PC-9 (cell line): ENCODE measurements at regions not wholly inside any gene's neighbourhood (a gene's known extent, or its start where the extent isn't known, plus 50 kb on each side); places are given as distances from the start of the nearest gene placed in this dataset.

ENCODE experiments used
- BruUV-seq: library from RNA; stranded (reverse); fragments of 400-500 nt; replicated peaks from 2 replicates; lab custom pipeline; 2021; lab: Mats Ljungman, UMichigan
- CTCF ChIA-PET: fragments of 300-600 bp; sonication (Branson Sonifier 250); formaldehyde crosslinking; loops from one replicate; lab custom pipeline; 2022; ENCODE audit warnings: antibody characterized with exemption; lab: Charles Lee
- POLR2A ChIA-PET: fragments of 300-600 bp; sonication (Branson Sonifier 250); formaldehyde crosslinking; loops from one replicate; lab custom pipeline; 2022; ENCODE audit warnings: antibody characterized with exemption; ENCODE audit not compliant: unreplicated experiment; lab: Charles Lee
- DNase-seq, 2 experiments: peaks; one replicate each; pipeline versions ENCODE4 v3.0.0 to v3.0.0-alpha.2; 2015 to 2022; ENCODE audit warnings: mixed read lengths in 1 of 2
- H2AFZ ChIP-seq: fragments of 200-600 bp; sonication (generic); 2 replicates; pipeline ENCODE4 v1.8.1; 2017; ENCODE audit warnings: antibody characterized with exemption
- H3F3A ChIP-seq: fragments of 200-600 bp; sonication (generic); 2 replicates; pipeline ENCODE4 v1.8.1; 2017; ENCODE audit warnings: antibody characterized with exemption, mild to moderate bottlenecking, low read depth; ENCODE audit not compliant: insufficient read depth
- H3K27ac ChIP-seq: fragments of 200-600 bp; sonication (generic); 2 replicates; pipeline ENCODE4 v1.6.1; 2016; ENCODE audit warnings: mixed run types
- H3K27me3 ChIP-seq: fragments of 200-600 bp; sonication (generic); 2 replicates; pipeline ENCODE4 v1.6.1; 2016; ENCODE audit warnings: low read depth, mixed run types; ENCODE audit not compliant: insufficient read depth
- H3K36me3 ChIP-seq: fragments of 200-600 bp; sonication (generic); 2 replicates; pipeline ENCODE4 v1.6.1; 2016; ENCODE audit warnings: low read depth, mixed run types
- H3K4me1 ChIP-seq: fragments of 200-600 bp; sonication (generic); replicated peaks from 2 replicates; pipeline ENCODE4 v1.6.1; 2016; ENCODE audit warnings: mixed run types; ENCODE audit not compliant: insufficient read depth
- H3K4me2 ChIP-seq: fragments of 200-600 bp; sonication (generic); 2 replicates; pipeline ENCODE4 v1.6.1; 2017; ENCODE audit warnings: mixed run types
- H3K4me3 ChIP-seq: fragments of 200-600 bp; sonication (generic); 2 replicates; pipeline ENCODE4 v1.6.1; 2016; ENCODE audit warnings: mixed run types
- H3K79me2 ChIP-seq: fragments of 200-600 bp; sonication (generic); 2 replicates; pipeline ENCODE4 v1.6.1; 2017; ENCODE audit warnings: low read depth, mixed run types
- H3K9me2 ChIP-seq: fragments of 200-600 bp; sonication (generic); 2 replicates; pipeline ENCODE4 v1.8.1; 2017; ENCODE audit warnings: mild to moderate bottlenecking; ENCODE audit not compliant: insufficient read depth
- H3K9me3 ChIP-seq: fragments of 200-600 bp; sonication (generic); 2 replicates; pipeline ENCODE4 v1.8.1; 2016; ENCODE audit warnings: low read depth; ENCODE audit not compliant: insufficient read depth
- H4K20me1 ChIP-seq: fragments of 200-600 bp; sonication (generic); 2 replicates; pipeline ENCODE4 v1.8.1; 2017; ENCODE audit not compliant: insufficient read depth
- EZH2 ChIP-seq: fragments of 200-600 bp; sonication (generic); IDR thresholded peaks from 2 replicates; pipeline ENCODE4 v1.8.0; 2017; ENCODE audit warnings: antibody characterized with exemption, low read depth
- intact Hi-C: fragments of 100-400 bp; cut with micrococcal nuclease; formaldehyde crosslinking; loops from one replicate; pipeline ENCODE4 v1.10.0; 2022; ENCODE audit not compliant: unreplicated experiment
- TF ChIP-seq, protein P1 (sequence below): fragments of 200-600 bp; sonication (generic); conservative IDR thresholded peaks from 2 replicates; pipeline ENCODE4 v1.6.1; 2017; ENCODE audit warnings: mixed run types, antibody characterized with exemption, mild to moderate bottlenecking, moderate library complexity

DNA sequence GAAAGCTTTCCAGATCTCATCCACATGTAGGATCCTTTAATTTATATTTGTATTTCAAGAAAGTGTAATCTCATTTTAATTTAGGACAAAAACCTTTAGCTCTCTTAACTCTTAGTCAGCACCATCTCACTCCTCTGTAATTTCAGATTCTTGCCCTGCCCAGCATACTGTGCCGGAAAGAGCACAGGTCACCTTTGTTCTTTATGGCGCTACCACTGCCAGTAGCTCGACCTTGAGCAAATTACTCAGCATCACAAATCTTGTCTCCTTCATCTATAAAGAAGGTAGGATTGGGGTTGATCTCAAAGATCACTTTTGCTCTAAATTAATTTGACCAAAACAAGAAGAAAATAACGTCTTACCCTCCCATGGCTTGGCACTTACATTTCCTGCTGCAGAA, 56.1 kb upstream of the ZC3H11B start:
- Histone ChIP-seq H3K36me3 (no peaks in the 10 kb centered on the region), H3K9me2 (peaks cover 7% of the 10 kb centered on the region; the same call in 1 of the 2 replicates), H3K4me3 (no peak overlapping the region), H2AFZ (no peak overlapping the region), H4K20me1 (no peaks in the 10 kb centered on the region), H3K9me3 (no peaks in the 10 kb centered on the region), H3K27me3 (no peaks in the 10 kb centered on the region), H3K4me2 (no peak overlapping the region), H3K79me2 (no peaks in the 10 kb centered on the region), H3K4me1 (no peaks in the 10 kb centered on the region), H3K27ac (no peak overlapping the region), H3F3A (no peaks in the 10 kb centered on the region)
- POLR2A ChIA-PET = no interaction called here
- DNase-seq = no peak
- BruUV-seq = no TSS peak
- CTCF ChIA-PET = no interaction called here
- TF ChIP-seq, protein P1, sequence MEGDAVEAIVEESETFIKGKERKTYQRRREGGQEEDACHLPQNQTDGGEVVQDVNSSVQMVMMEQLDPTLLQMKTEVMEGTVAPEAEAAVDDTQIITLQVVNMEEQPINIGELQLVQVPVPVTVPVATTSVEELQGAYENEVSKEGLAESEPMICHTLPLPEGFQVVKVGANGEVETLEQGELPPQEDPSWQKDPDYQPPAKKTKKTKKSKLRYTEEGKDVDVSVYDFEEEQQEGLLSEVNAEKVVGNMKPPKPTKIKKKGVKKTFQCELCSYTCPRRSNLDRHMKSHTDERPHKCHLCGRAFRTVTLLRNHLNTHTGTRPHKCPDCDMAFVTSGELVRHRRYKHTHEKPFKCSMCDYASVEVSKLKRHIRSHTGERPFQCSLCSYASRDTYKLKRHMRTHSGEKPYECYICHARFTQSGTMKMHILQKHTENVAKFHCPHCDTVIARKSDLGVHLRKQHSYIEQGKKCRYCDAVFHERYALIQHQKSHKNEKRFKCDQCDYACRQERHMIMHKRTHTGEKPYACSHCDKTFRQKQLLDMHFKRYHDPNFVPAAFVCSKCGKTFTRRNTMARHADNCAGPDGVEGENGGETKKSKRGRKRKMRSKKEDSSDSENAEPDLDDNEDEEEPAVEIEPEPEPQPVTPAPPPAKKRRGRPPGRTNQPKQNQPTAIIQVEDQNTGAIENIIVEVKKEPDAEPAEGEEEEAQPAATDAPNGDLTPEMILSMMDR = no peak
- TF ChIP-seq EZH2 = no peak
- intact Hi-C loops = no loop called here

GRCh38 chr1:219668446-219668845, 55.5 kb upstream of the ZC3H11B start:
- intact Hi-C loops = no loop called here
- POLR2A ChIA-PET = no interaction called here
- CTCF ChIA-PET = no interaction called here

DNA sequence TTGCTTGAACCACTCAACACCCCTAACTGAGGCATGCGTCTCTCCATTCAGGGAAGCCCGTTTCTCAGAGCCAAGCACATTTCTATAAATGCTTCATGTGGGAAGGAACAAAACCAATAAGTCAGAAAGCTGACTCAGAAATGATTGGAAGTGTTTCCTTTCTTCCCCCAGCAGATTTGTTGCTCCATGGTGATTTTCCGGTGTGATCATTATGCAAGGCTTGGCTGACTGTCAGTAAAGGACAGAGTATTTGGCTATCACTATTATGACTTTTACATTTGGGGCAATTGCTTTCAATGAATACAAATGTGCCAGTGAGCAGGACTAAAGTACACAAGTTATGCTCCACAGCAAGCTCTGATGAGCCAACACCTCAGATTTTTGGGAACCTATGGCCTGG, 53.3 kb upstream of the ZC3H11B start:
- ChIA-PET POLR2A (no interaction called here), CTCF (no interaction called here)
- no peak for DNase-seq
- Histone ChIP-seq H3K27ac (no peak overlapping the region), H3K4me3 (no peak overlapping the region), H3K27me3 (no peaks in the 10 kb centered on the region), H3K4me2 (no peak overlapping the region), H3K79me2 (no peaks in the 10 kb centered on the region), H3K9me2 (peaks cover 7% of the 10 kb centered on the region; the same call in 1 of the 2 replicates), H4K20me1 (no peaks in the 10 kb centered on the region), H3F3A (no peaks in the 10 kb centered on the region), H3K9me3 (no peaks in the 10 kb centered on the region), H2AFZ (no peak overlapping the region), H3K4me1 (no peaks in the 10 kb centered on the region), H3K36me3 (no peaks in the 10 kb centered on the region)
- no peak for TF ChIP-seq EZH2
- TF ChIP-seq, protein P1 = no peak
- BruUV-seq = no TSS peak
- intact Hi-C loops = no loop called here

More at GRCh38 chr1:219668446-219668845, 55.5 kb upstream of the ZC3H11B start:
- H3K27me3 ChIP-seq = no peaks in the 10 kb centered on the region
- no peak overlapping the region for H3K4me3 ChIP-seq
- BruUV-seq = no TSS peak
- TF ChIP-seq EZH2 = no peak
- TF ChIP-seq, protein P1 = no peak
- H3K79me2 ChIP-seq = no peaks in the 10 kb centered on the region
- no peak for DNase-seq
- H3K36me3 ChIP-seq = no peaks in the 10 kb centered on the region
- H3K27ac ChIP-seq = no peak overlapping the region
- no peaks in the 10 kb centered on the region for H4K20me1 ChIP-seq
- H3K9me3 ChIP-seq = no peaks in the 10 kb centered on the region
- no peak overlapping the region for H3K4me2 ChIP-seq
- H2AFZ ChIP-seq = no peak overlapping the region
- H3K9me2 ChIP-seq = peaks cover 7% of the 10 kb centered on the region; the same call in 1 of the 2 replicates
- H3F3A ChIP-seq = no peaks in the 10 kb centered on the region
- H3K4me1 ChIP-seq = no peaks in the 10 kb centered on the region
